CD4-positive, alpha-beta T cell treated with Interleukin-17A for 4 hours (primary cell): ENCODE measurements at regions not wholly inside any gene's neighbourhood (a gene's known extent, or its start where the extent isn't known, plus 50 kb on each side); places are given as distances from the start of the nearest gene placed in this dataset.

Source experiments
- DNase-seq: peaks from one replicate; pipeline ENCODE4 v3.0.0-alpha.2; 2020; ENCODE audit warnings: mixed read lengths

DNA sequence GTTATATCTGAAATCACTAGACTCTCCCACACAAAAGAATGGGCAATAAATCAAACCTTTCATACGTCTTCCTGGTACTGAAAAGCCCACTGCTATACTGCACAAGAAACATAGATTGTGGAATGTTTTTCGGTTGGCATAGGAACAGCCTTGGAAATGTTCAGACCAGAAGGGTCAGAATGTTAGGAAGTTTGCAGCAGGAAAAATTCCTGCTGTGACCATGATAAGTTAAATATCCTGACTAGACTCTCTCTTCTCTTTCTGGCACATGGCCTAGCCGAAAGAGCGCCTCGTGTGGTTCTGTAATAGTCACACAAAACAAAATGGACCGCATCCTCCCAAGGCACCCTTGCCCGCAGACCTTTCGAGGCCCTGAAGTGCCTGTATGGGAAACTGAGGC is 427.2 kb downstream of the COG6 start:
- DNase-seq: no peak

DNA sequence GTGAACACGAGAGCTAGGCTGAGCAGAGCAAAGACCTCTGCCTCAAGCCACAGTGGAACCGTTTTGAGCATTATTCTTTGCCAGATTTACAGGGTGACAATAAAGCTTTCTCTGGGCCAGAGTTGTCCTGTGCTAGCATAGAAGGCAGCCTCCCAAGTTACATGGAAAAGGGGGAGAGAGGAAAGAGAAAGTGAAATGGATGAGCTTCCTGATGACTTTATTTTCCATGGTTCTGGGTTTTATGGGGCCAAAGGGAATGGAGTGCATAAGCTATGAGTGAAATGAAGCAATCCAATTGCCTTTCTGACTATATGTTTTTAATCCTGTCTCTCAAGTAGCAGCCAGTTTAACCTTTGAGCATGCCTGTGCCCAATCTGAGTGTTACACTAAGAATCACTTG is 428.4 kb downstream of the COG6 start:
- no peak for DNase-seq

DNA sequence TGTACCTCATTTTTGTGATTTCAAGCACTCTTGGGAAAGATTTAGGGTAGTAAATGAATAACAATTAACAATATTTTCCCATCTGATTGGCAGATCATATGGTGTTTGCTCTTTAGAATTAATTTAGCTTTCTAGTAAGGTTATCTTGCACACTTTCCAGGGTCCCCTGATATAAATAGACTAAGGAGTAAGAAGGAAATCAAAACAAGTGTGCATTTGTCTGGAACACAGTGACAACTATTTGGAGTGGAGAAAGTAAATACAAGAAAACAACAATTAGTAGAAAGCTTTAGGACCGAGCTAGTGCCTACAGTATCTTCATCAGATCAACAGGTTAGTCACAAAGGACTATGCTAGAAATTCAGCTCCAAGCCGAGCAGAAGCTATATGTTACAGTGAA is 429.5 kb downstream of the COG6 start:
- no peak for DNase-seq

DNA sequence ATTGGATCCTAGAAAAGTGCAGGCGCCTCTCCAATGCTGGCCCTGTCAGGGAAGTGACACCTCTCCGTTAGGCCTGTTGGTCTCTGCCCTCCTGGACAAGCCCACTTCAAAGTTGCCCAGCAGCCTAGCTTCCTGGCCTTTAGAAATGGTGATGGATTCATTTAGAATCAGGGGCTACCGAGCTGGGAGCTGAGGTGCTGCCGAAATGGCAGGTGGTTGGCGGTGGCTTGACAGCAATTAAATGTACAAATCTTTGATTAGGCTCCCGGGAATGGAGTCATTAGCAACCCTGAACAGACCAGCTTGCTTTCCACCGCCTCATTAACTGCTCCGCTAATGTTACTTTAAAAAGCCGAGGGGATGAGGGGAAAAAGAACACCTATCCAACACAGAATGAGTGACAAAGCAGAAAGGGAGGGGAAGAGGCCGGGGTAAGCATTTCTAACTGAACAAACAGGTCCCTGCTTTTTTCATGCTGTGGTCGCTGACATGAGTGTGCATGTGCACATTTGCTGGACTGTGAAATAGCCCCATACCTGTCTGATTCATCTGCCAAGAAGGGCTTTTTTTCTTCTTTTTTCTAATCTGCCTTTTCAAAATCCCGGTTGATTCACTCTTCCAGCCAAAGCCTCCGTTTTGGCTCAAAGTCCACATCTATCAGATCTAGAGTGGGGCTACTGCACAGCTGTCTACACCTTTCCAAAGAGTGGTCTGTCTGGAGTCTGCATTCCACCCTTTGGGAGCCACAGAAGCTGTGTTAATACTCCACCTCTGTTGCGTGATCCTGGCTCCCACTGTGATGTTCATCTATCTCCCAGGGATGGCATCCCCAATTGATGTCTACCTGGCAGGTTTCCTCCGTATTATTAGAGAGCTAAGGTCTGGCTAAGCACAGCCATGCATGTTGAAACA is 431.9 kb downstream of the COG6 start:
- DNase-seq: no peak

DNA sequence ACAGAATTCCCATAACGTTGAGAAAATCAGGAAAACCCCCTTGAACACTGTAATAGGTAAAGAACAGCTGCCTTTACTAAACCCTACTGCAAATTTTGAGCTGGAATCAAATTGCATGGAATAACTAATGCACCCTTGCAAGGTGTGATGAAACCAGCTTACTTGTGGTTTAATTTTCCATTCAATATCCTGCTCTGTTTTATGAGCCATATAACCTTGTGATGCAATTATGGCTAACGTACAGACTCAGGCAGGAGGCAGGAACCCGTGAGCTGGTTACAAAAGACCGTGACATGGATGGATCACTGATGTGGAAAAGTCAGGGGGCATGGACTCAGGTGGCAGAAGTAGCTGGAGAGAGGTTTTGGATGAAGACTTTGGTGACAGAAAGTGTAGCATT is 438.6 kb downstream of the COG6 start:
- no peak for DNase-seq

DNA sequence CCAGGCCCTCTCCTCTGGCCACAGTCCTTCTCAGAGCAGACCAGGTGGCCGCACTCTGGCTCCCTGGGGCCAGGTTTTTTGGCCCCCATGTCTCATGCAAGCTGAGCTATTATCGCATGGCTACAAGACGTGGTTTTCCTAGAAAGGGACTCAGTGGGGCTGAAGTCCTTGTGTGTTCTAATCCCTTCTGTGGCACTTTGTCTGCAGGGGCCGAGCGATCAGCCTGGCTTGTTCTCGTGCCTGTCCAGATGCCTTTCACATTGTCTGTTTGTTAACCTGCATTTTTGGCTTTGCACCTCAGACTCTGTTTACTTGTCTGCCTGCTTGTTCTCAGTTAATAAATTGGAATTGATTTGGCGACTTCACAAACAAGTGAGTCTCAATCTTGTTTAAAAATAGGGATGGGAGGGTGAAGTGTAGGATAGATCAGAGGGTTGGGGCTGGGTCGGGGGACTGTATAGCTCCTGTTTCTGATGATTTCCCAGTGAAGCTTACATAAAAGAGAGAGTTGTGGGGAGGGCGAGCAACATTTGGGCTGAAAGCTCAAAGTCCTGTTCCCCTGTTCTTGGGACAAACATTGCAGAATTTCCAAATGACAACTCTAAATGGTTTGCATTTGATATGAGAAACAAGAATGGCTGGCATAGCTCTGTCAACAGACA is 440.4 kb downstream of the COG6 start:
- no peak for DNase-seq

DNA sequence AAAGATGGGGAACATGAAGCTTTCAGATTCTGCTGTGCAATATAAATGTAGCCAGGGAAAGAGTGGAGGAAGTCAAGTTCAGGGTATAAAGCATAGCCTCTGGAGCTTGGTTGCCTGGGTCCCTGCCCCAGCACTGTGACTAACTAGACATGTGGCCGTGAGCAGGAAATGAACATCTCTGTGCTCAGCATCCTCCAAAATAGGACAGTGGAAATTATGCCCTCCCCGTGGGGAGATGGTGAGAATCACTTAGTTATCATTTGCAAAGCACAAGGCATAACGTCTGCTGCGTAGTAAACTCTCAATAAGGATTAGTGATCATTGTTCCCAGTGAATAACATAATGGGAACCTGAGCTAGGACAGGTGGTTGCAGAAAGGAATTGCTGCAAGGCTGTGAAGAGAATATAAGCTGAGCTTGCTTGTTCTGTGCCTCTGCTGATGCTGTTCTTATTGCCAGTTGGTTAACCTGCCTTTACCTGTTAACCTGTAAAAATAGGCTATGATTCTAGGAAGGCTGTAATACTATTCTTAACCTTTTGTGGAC is 441.0 kb downstream of the COG6 start:
- peak; percentile 70 for DNase-seq

DNA sequence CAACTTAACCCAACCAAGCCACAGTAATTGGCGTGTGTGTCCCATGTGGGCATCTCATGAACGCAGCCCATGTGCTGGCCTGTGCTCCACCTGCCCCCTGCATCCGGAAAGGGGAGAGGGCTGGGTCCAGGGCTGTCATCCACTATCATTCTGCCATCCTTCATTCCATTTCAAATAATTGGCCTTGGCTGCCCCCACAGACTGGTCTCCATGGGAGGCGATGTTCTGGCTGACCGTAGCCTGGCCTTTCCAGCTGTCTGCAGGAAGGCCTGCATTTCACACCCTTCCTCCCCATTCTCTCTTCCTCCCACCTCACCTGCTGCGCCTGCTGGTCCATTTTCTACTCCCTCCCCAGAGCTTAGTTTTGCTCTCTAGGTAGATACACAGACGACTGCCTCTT is 442.8 kb downstream of the COG6 start:
- no peak for DNase-seq

DNA sequence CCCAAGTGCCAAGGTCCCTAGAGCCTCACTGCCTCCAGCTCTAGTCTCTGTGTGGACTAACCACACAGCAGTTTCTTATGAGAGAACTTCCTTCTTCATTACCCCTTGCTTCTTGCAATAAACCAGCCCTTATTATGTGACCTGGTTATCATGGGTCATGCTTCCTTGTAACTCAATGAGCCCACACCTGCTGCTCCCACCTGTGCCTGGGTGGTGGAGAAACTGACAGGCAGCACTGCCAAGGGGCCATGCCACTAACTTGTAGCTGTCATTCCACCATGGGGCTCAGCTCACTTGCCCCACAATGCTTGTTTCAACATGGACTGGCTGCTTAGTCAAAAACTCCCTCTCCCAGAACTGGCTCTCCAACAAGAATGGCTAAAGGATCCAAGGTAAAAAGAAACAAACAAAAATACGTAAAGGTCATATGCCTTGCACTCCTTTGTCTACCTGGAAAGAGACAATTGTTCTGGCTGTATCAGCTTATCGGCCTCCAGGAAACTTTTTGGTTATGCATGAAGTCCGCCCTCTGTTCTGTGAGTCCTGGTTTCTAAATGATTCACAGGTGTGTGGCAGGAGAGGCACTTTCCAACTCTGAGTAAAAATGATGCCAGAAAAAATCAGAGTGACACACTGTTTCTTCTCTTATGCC is 446.4 kb downstream of the COG6 start:
- no peak for DNase-seq

DNA sequence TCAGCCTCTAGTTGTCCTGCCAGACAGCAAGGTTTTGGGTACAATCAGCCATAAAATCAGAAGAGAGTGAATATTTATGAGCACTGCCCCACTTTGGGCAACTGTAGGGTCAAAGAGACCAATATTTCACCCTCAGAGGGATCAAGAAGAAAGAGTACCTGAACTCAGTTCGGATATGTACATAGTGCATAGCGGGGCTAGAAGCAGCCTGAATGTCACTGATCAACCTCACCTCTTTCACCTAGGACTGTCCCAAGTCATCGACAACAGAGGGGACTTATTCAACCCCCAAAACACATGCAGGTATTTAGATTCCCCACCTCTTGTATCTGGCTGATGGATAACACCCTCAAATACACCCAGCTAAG is 446.9 kb downstream of the COG6 start:
- DNase-seq: no peak

DNA sequence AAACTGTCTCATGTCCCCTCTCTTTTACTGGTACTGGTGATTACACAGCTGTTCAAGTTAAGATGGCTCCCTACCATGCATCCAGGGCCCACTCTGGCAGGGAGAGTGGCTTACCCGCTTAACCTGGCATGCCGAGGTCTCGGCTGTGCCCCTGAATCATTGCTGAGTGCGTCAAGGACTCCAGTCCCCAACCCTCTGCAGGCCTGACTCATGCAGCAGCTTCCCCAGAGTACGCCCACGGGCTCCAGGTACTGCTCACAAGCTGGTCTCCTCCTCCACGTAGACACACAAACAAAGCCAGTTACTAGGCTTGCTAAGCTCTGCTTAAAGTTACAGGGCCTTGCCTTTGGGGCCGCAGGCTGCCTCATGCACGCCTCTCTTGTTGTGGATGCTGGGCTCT is 447.4 kb downstream of the COG6 start:
- DNase-seq: peak; percentile 74

DNA sequence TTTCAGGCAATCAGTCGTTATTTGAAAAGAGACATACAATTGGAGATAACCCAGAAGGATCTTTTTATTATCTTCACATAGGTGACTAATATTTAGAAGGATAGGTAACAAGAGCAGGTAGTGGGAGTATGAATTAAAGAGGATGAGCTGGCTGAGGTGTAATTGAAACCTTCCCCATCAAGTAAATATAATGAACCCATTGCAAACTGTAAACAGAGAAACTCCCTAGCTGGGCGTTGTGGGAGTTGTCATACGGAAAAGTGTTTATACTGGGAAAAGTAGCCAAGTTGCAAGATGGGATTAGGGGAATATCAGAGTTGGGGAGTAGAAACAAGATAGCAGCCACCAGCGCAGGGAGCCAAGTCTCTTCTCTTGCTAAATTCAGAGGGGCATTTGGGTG is 448.4 kb downstream of the COG6 start:
- DNase-seq: no peak

DNA sequence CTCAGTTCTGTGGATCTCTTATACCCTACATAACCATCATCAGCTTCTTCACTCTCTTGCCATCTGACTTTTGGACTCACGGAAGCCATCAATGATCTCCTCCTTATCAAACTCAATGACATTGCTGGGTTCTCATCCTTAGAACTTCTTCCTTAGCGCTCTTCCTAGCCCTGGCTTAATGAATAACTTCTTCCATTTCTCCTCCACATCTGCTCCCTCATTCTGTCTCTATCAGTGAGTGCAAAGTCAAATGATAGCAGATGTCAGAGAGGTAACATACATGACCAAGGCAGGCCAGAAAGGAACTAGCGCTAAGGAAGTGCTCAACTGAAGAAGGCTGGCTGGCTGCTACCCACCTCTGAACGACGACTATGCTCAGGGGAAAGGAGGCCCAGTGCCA is 449.8 kb downstream of the COG6 start:
- DNase-seq: no peak

DNA sequence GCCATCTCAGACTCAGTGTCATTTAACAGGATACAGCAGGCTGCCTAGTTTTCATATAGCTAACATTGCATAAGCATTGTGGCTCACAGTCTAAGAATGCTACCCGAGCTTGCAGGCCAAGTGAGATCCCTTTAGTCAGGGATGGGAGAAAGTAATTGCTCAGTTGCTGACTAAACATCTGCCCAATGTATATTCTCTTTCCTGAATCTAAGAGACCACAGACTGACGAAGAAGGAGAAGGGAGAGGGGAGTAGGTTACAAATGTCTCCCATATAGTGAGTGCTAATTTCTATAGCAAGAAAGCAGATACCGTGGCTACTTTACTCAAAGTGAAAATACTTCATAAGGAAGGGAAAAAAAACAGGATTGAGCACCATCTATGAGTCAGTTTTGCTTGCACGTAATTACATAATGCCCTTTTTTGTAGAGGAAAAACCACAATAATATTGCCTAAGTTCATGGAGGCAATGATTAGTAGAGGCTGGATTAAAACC is 453.9 kb downstream of the COG6 start:
- no peak for DNase-seq

DNA sequence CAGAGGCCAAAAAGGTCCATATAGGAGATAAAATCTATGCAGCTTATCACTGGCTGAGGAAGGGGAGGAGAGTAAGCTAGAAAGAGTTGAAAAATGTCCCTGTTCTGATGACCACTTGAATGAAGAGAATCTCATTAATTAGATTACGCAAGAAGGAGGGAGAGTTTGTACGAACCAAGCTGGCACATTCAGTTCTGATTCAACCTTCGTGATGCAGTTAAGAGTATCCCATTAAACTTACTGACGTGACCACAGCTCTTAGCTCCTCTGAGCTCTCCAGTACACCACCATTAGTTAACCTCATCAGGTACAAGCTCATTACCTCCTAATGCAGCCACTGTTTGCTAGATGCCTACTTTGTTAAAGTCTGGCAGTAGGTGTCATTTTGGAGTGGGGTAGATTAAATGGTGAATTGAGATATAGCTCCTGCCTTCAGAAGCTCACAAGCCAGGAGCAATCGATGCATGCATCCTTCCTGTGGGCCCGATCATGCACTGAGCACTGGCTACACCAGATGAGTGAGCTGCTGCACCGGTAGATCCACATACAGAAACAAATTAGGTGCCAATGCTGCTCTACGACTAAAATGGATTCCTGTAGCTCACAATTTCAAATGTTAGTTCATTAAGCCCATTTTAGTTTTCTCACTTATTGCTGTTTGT is 458.3 kb downstream of the COG6 start:
- DNase-seq: no peak

DNA sequence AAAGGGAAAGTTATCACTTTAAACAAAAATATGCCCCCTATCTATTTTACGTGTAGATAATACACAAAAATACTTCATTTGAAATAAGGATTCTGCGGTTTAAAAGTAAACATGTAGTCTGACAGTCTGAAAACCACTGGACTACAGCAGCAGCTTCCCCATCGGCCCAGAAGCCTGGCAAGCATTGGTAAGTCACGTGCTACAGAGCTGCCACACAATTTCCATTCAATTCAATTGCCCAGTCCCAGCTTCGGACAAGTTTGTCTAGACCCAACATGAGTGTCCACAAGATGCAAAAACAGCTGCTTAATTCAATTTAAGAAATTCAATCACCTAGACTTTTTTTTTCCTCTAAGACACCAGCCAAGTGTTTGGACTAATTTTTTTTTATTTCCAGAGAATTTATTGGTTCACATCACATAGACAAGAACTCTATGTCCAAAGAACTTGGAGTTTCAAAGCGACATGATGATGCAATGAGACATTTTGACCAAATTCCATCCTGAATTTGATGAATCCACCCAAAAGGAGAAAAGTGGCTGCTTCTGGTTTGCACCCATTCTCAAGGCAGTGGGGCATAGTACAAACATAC is 458.9 kb downstream of the COG6 start:
- no peak for DNase-seq

DNA sequence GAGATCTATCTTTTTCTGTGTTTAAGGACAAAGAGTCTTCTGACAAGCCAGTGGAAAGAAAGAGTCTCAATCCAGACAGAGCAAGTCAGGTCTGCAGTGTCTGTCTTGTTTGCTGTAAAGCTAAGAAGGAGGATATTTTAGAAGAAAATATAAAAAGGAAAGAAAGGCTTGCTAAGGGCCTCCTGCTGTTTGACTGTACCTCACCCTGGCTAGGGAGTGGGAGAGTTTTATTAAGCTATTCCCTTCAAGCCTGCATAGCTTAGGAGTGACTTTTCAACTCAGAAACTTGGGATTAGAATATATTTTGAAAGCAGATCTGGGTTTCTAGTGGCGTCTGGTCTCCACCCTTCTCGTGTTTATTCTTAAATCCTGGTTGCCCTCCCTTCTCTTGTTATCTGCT is 460.0 kb downstream of the COG6 start:
- DNase-seq: no peak

DNA sequence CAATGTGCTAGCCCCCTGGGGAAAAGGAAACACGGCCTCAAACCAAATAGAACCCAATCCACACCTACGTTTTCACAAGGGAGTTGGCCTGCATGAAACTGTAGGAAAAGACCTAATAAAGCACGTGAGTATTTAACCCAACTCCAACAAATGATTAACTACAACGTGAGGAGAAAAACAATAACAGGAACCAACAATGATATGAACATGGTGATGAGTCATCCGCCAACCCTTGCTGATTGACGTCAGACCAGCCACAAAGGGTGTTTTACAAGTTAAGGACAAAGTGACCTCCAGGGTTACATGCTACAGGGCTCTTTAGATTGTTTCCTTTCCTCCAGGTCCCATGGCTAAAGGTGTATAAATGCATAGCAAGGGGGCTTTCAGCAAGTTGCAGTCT is 460.5 kb downstream of the COG6 start:
- DNase-seq: peak; percentile 48

DNA sequence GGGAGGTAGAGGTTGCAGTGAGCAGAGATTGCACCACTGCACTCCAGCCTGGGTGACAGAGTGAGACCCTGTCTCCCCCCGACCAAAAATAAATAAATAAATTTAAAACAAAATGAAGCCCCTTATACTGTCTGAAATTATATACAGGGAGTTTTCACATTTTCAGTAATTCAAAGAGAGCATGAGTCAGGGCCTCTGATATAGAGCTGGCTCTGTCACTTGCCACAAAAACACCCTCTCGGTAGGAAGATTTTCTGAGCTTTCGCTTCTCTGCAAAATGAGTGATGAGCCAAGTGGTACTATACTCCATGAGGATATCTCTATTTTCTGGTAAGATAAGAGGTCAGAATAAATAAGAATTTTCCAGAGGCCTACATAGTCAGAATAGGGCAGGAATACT is 462.9 kb downstream of the COG6 start:
- DNase-seq: no peak

DNA sequence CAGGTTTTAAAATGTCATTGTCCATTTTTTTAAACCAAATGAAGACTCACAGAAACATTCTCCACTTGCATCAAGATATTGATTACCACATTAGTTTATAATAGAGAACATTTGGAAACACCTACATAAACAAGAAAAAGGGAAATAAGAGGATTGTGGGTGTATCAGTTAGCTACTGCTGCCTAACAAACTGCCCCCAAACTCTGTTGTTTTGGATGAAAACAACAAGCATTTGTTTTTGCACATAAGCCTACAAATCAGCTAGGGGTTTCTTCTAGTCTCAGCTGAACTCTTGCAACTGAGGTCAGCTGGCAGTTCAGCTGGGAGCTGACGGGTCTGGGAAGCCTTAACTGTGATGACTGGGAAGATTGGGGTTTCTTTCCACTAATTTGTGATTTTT is 464.4 kb downstream of the COG6 start:
- DNase-seq: no peak

DNA sequence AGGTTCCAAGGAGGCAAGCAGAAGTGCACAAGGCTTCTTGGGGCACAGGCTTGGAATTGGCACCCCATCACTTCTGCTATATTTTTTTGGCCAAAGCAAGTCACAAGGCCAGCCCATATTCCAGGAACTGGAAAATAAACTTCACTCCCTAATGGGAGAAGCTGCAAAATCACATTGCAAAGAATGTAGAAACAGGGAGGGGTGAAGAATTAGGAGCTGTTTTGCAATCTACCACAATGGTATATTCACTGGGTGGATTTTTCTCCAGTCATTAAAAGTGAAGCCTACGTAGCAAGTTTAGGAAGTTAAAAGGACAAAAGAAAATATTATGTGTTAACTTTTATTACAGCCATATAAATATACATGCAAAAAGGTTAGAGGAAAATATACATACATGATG is 464.8 kb downstream of the COG6 start:
- DNase-seq: no peak

DNA sequence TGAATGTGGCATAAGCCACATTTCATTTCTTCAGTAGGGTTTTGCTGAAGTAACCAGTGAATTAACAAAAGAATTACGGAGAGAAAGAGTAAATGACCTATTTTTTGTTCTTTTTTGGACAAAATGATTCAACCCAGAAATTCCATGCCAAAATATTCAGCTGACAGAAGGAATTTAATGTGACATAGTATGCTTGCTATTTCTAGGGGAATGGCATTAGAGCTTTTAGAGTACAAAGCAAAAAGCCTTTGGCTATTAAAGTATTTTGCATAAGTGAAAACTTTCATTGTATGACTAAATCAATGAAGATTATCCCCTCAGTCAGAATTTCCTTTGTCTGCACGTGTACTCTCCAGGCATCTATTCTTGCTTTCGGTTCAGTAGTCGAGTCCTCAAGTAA is 465.3 kb downstream of the COG6 start:
- no peak for DNase-seq

DNA sequence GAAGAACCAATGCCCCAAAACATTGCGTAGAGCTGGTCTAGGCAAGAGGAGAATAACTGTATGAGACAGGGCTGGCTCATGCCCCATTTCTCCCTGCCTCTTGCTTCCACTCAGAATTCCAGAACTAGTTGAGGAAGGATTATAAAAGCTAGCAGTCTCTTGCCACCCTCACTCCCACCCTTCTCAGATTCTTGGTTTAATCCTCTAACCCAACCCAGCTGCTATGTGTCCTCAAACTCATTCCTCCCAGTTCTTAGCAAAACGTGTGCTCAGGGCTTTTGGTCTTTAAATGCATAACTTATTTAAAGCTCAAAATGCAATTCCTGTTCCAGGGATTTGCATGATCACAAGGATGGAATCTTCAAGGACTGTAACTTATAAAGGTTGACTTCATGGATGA is 466.3 kb downstream of the COG6 start:
- DNase-seq: no peak
